PFSK-1 (cell line): ENCODE measurements at regions not wholly inside any gene's neighbourhood (a gene's known extent, or its start where the extent isn't known, plus 50 kb on each side); places are given as distances from the start of the nearest gene placed in this dataset.

Source experiments
- FOXP2 ChIP-seq: optimal IDR thresholded peaks from 2 replicates; pipeline ENCODE3; 2011; ENCODE audit warnings: borderline replicate concordance, control low read depth, inconsistent platforms; ENCODE audit not compliant: insufficient read depth; ENCODE audit errors: extremely low read length, extremely low read depth
- POLR2AphosphoS5 ChIP-seq: IDR thresholded peaks from 2 replicates; pipeline ENCODE4 v1.6.1; 2012; ENCODE audit warnings: low read depth, mild to moderate bottlenecking, control low read depth, low read length, moderate library complexity
- SIN3A ChIP-seq: IDR thresholded peaks from 2 replicates; pipeline ENCODE4 v1.6.1; 2012; ENCODE audit warnings: mild to moderate bottlenecking, low read length, moderate library complexity, borderline replicate concordance; ENCODE audit not compliant: insufficient read depth
- TF ChIP-seq, protein P1 (sequence below), 2 experiments: IDR thresholded peaks; 2 replicates each; pipeline versions ENCODE4 v1.6.1 to v1.8.0; 2011 to 2012; ENCODE audit warnings: low read depth in 2 of 2, low read length in 2 of 2, control low read depth in 1 of 2, inconsistent platforms in 1 of 2, mild to moderate bottlenecking in 1 of 2, moderate library complexity in 1 of 2; ENCODE audit not compliant: insufficient read depth in 1 of 2

DNA sequence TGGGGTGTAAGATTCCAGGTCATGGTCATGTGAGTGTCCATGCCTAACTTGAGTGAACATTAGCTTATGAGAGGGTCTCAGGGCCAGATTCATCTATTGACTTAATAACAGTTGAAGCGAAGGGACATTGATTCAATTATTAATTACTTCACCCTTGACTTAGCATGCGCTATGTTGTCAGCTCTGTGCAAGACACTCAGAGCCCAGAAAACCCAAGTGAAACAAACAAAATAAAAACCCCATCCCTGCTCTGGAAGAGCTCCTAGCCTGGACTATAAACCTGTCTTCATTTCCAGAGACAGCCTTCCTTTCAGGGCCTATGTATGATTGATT is 66.0 kb upstream of the TNS3 start:
- TF ChIP-seq SIN3A (no peak), POLR2AphosphoS5 (no peak), FOXP2 (no peak)
- TF ChIP-seq, protein P1, sequence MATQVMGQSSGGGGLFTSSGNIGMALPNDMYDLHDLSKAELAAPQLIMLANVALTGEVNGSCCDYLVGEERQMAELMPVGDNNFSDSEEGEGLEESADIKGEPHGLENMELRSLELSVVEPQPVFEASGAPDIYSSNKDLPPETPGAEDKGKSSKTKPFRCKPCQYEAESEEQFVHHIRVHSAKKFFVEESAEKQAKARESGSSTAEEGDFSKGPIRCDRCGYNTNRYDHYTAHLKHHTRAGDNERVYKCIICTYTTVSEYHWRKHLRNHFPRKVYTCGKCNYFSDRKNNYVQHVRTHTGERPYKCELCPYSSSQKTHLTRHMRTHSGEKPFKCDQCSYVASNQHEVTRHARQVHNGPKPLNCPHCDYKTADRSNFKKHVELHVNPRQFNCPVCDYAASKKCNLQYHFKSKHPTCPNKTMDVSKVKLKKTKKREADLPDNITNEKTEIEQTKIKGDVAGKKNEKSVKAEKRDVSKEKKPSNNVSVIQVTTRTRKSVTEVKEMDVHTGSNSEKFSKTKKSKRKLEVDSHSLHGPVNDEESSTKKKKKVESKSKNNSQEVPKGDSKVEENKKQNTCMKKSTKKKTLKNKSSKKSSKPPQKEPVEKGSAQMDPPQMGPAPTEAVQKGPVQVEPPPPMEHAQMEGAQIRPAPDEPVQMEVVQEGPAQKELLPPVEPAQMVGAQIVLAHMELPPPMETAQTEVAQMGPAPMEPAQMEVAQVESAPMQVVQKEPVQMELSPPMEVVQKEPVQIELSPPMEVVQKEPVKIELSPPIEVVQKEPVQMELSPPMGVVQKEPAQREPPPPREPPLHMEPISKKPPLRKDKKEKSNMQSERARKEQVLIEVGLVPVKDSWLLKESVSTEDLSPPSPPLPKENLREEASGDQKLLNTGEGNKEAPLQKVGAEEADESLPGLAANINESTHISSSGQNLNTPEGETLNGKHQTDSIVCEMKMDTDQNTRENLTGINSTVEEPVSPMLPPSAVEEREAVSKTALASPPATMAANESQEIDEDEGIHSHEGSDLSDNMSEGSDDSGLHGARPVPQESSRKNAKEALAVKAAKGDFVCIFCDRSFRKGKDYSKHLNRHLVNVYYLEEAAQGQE (IDR thresholded peaks at IDR 0.05; ENCODE audit: insufficient read depth in 1 of 2, low read depth in 2 of 2, low read length in 2 of 2): no peak
